H1 (cell line): ENCODE measurements at regions not wholly inside any gene's neighbourhood (a gene's known extent, or its start where the extent isn't known, plus 50 kb on each side); places are given as distances from the start of the nearest gene placed in this dataset.

Experiments used
- POLR2A ChIP-seq, 2 experiments: IDR thresholded peaks; 1 replicate in 1 of 2; 2 replicates in 1 of 2; pipeline ENCODE4 v1.6.1; 2011; ENCODE audit warnings: low read depth in 2 of 2, low read length in 2 of 2, mild to moderate bottlenecking in 2 of 2; ENCODE audit errors: control extremely low read depth in 1 of 2
- RAD21 ChIP-seq, 2 experiments: IDR thresholded peaks in 1 of 2; conservative IDR thresholded peaks in 1 of 2; 2 replicates each; pipeline ENCODE4 v1.6.1; 2011; ENCODE audit warnings: low read depth in 2 of 2, low read length in 2 of 2, improper control_type of control experiment in 1 of 2, inconsistent platforms in 1 of 2, mild to moderate bottlenecking in 1 of 2, moderate library complexity in 1 of 2
- TBP ChIP-seq: IDR thresholded peaks from 2 replicates; pipeline ENCODE4 v1.6.1; 2011; ENCODE audit warnings: low read depth, low read length, improper control_type of control experiment

DNA sequence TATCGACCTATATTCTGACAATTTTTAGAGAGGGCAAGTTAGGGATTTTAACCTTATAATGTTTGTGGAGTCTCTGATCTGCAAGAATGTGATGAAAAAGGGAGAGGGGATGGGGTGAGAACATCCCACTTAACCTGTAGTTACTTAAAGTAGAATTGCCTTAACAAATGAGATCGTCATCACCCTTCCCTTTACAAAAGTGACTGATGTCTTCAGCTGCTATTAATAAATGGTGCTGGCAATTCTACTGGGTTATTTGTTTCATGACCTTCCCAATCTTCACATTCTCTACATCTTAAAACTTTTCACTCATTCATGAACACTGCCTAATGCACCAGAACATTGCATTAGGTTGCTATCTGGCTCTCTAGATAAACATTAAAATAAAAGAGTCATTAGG, 873.4 kb upstream of the LCORL start (continued):
- TF ChIP-seq POLR2A (IDR thresholded peaks at IDR 0.05; ENCODE audit: control extremely low read depth in 1 of 2, low read depth in 2 of 2, low read length in 2 of 2) (no peak), RAD21 (IDR thresholded peaks at IDR 0.05 in 1 of 2, conservative IDR thresholded peaks at IDR 0.05 in 1 of 2; ENCODE audit: low read depth in 2 of 2, low read length in 2 of 2) (no peak), TBP (no peak)
